ENCODE measurements at regions not wholly inside any gene's neighbourhood (a gene's known extent, or its start where the extent isn't known, plus 50 kb on each side); places are given as distances from the start of the nearest gene placed in this dataset.

DNA sequence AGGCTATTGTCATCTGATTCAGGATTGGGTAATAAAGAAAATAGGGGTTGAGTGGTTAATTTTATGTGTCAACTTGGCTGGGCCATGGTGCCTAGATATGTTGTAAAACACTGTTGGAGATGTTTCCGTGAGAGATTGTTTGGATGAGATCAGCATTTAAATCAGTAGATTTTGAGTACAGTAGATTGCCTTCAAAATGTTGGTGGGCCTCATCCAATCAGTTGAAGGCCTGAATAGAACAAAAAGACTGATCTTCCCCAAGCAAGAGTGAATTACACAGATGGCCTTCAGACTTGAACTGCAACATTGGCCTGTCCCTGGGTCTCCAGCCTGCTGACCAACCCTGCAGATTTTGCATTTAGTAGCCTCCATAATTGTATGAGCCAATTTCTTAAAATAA, 401.3 kb upstream of the KIF2A start:
- no peak for DNase-seq (ENCODE audit: low spot score)

- DNase-seq (ENCODE audit: low spot score): no peak
These were observed 400.4 kb upstream of the KIF2A start for GRCh38 chr5:61905613-61906012.

DNA sequence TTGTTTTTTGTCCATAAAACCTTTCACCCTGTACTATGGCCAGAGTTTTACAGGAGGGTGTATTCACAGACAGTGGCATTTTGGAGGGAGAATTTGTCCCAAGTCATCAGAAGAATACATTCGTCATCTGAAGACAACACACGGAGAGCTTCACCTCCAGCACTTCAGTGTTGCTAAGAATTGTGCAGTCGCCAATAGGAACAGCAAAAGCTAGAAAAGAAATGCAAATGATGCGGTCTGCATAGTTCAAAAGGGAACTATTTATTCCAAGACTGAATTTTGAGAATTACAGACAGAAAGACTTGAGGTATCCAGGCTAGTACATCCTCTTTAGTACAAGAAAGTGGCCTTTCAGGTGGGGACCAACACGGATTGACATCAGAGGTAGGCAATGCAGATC, 399.2 kb upstream of the KIF2A start:
- DNase-seq (ENCODE audit: low spot score): no peak

GRCh38 chr5:61907995-61908394, 398.0 kb upstream of the KIF2A start:
- no peak for DNase-seq (ENCODE audit: low spot score)

- DNase-seq (ENCODE audit: low spot score): peak; percentile 64
These were observed 395.2 kb upstream of the KIF2A start for GRCh38 chr5:61910771-61911170.

- no peak for DNase-seq (ENCODE audit: low spot score)
These were observed 393.4 kb upstream of the KIF2A start for GRCh38 chr5:61912559-61912958.

DNA sequence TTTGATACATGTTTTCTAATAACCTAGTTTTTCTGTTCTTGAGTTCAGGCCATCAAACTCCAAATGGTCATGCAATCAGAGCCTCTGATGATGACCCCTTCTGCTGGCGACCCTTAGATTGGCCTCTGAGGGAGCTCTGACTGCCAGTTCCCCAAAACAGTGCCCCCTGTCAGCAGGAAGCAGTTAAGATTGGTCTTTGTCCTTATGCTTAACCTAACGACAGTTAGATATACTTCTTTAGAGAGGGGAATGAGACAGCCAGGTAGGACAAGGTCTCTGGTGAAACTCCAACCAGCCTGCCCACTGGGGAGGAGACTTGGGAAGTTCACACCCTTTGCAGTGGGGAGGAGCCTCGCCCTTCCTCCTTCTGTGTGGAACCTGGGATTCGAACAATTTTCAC, 390.4 kb upstream of the KIF2A start:
- DNase-seq (ENCODE audit: low spot score): no peak

DNA sequence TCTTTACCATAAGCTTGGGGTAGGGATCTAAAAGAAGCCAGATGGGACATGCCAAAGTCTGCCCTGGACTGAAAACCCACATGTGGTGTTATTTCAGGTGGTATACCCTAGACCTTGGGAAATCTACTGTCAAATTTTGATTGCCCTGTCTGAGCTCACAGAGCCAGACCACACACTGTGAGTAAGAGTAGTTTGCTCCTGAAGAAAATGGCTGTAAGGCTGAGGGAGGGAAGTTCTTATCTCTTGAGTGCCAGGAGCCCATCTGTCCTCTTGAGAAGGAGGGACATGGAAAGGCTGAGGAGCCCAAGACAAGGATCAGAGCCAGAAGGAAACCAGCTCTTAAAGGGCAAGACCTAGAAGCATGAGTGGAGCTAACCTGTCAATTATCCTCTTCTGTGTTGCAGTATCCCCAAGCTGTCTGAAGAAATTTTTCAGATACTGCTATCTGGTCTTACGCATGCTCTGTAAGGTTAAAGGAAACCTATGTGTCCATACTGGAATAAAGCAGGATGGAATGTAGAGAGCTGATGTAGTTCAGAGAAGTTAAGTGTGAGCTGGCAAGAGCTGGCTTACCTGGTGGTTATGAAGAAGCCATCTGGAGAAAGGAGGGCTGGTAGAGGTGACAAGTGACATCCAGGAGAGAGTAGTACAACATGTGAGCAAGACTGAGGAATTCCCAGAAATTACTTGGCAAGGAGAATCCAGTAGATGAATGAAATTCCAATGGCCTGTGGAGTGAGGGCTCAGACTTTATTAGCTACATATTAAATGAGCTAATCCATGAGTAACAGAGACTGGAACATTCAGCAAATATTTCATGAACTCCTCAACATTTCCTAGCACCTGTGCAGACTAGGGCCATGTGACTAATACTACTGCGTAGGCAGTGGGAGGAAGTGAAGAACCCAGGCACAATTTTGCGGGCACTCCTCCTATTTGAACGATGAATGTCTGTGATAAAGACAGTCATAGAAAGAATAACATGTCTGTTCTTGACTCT, 389.1 kb upstream of the KIF2A start:
- peak; percentile 61 for DNase-seq (ENCODE audit: low spot score)

DNA sequence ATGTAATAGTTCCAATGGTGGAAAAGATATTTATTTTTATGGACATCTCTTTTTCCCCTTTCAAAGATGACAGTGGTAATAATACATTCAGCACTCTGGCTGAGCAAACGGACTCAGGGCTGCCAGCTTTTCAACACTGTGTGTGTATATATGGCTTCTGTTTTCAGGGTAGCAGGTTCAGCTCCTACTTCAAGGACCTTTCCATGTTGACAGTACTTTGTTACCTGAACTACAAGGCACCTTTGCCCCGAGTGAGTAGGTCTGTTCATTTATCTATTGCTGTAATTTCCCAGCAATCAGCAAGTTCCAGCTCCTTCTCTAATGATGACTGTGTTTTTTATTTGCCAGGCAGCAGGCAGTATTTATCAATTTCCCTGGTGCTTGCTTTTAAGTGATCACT, 387.4 kb upstream of the KIF2A start:
- DNase-seq (ENCODE audit: low spot score): no peak

GRCh38 chr5:61919920-61920319, 386.1 kb upstream of the KIF2A start:
- DNase-seq (ENCODE audit: low spot score): no peak

GRCh38 chr5:61924251-61924650, 381.8 kb upstream of the KIF2A start:
- no peak for DNase-seq (ENCODE audit: low spot score)

- no peak for DNase-seq (ENCODE audit: low spot score)
These were observed 379.1 kb upstream of the KIF2A start for GRCh38 chr5:61926911-61927310.

- no peak for DNase-seq (ENCODE audit: low spot score)
These were observed 374.8 kb upstream of the KIF2A start for GRCh38 chr5:61931236-61931635.

DNA sequence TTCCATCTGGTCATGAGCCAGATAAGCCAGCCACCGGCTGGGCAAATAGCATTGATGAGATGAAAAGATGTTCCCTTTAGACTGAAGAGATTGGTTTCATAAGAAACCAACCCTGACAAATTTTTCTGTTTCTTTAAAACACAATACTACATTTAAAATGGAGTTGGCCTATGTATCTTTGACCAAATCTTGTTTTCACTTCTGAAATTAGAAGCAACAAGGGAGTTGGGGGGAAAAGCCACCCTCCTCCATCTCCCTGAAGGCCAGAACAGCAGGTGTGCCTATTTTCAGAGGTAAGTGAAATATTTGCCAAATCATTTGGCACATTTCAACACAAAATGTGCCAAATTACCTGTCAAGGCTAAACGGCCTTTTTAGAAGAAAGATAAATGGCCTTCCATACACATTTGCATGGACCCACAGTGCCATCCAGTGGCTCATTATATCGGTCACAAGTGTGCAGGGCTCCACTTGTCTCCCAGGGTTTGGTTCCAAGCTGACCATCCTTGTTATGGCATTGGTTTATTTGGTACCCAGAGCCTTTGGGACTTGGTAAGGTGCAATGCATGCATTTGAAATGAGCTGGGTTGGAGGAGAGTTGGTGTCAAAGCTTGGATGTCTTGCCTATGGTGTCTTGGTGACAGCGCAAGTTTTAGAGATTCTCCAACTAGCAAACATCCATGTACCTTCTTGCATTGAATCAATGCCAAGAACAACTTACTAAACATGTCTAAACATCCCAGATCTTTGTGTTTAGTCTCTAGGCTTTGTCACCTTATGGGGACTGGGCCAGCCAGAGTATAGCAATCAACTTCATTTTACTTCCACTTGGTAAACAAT, 372.0 kb upstream of the KIF2A start:
- DNase-seq (ENCODE audit: low spot score): peak; percentile 60

DNA sequence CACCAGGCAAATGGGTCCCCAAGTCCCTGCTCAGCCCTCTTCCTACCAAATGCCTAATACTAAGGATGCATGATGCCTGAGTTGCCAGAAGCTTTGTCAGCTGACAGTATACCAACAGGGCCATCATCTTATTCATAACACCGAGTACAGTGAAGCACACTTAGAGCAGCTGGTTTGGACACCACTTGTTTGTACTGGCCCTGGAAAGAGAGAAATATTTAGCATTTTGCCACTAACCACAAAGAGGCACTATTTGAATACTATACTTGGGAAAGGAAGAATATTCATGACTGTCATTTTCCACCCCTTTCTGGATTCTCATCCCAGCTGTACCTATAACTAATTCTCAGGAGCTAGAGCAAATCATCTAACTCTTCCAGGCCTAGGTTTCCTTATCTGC, 364.4 kb upstream of the KIF2A start:
- no peak for DNase-seq (ENCODE audit: low spot score)

DNA sequence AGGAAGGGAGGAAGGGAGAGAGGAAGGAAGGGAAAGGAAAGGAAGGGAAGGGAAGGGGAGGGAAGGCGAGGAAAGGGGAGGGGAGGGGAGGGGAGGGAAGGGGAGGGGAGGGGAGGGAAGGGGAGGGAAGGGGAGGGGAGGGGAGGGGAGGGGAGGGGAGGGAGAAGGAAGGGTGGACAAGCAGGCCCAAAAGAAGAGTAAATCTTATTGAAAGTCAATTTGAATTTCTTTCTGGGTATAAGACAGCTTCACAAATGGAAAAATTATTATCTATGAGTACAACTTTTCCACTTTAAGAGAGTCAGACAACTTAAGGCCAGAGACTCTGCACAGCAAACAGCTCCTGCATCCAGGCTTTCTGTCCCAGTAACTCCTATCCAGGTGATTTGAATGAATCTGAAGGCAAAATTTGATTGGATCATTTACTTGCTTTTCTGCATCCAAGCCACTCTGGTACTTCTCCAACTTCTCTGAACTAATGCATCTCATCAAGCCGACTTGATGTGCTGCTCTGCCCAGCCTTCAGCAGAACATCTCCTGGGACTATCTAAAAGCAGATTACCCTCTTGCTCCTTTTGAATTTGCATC, 363.4 kb upstream of the KIF2A start:
- no peak for DNase-seq (ENCODE audit: low spot score)

DNA sequence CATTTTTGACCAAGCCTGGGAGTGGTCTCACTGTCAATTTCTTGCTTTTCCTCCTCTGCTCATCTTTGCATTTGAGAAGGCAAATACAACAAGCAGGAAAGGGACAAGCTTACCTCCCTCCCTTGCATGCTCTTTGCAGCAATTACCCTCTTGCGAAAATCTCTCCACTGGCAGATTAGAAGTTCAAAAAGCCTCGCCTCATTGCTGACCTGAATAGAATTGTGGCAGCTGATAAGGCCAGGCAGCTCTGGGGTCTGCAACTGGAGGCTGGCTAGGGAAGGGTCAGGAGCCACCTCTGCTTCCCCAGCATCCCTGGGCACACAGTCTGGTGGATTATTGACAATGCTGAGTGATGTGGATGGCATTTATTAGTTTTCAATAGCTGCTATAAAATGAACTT, 362.3 kb upstream of the KIF2A start:
- no peak for DNase-seq (ENCODE audit: low spot score)

DNA sequence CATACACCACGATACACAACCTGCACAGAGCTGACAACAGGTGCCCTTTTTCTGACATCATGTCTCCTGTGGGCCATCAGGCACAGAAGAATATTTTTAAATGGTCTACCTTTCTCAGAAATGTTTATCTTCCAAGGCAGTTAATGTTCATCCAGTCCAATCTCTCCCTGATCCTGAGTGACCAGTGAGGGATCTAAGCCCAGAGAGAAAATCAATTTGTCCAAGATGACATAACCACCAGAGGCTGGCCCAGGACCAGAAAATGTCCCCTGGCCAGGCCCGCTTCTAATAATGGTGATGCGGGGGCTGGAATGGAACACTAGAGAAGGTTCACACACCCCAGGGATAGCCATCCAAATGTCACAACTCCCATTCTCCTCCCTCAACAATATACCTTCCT, 357.9 kb upstream of the KIF2A start:
- no peak for DNase-seq (ENCODE audit: low spot score)

GRCh38 chr5:61949054-61949678, 356.8 kb upstream of the KIF2A start:
- no peak for DNase-seq (ENCODE audit: low spot score)

DNA sequence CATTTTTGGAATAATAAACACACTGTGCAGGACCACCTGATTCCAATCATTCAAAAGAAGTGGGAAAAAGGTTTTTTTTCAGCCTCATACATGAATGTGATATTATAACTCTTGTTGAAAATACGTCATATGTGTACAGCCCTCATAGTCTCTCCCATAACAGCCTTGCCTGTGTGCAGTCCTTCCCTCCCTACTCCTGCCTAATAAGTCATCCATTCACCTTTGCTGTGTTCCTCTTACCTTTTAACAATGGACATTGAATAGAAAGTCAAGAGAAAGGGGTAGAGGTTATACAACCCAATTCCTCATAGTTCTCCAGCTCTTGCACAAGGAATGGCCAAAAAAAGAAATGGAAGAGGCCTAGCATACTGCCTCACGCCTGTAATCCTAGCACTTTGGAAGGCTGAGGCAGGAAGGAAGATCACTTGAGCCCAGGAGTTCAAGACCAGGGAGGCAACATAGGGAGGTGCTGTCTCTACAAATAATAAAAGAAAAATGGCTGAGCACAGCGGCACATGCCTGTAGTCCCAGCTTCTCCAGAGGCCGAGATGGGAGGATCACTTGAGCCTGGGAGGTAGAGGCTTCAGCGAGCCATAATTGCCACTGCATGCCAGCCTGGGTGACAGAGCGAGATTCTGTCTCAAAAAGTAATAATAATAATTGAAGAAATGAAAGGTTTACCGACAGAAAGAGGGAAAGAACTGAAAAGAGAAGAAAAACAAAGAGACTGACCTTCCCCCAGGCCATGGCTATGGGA, 356.1 kb upstream of the KIF2A start:
- DNase-seq (ENCODE audit: low spot score): no peak

- no peak for DNase-seq (ENCODE audit: low spot score)
These were observed 354.7 kb upstream of the KIF2A start for GRCh38 chr5:61951295-61951694.

All from A172 (cell line).